ENCODE measurements at regions not wholly inside any gene's neighbourhood (a gene's known extent, or its start where the extent isn't known, plus 50 kb on each side); places are given as distances from the start of the nearest gene placed in this dataset.
"Not testable (repeated sequence)": the region's sequence is repeated elsewhere in the genome, so short reads cannot be mapped to it uniquely, and the experiment has no call there.

GRCh38 chr12:25347716-25348592 lies 97.2 kb upstream of the KRAS start:
- intact Hi-C loops (cut with DNase I): no loop called here
- no peak for ATAC-seq
- H3K4me3 ChIP-seq: no peak overlapping the region
- no peaks in the 10 kb centered on the region for H3K9me3 ChIP-seq
- TF ChIP-seq CTCF (IDR thresholded peaks at IDR 0.05): no peak
- H3K27me3 ChIP-seq: no peaks in the 10 kb centered on the region
- no peak overlapping the region for H3K27ac ChIP-seq
- no peaks in the 10 kb centered on the region for H3K4me1 ChIP-seq
- no peaks in the 10 kb centered on the region for H3K36me3 ChIP-seq
- DNase-seq: no peak
- WGBS, 2 donors: 36 to 40% methylated on average over 4 of the region's 4 CpGs

GRCh38 chr12:25341877-25342276 lies 91.1 kb upstream of the KRAS start:
- ATAC-seq; H3K9me3 ChIP-seq; H3K36me3 ChIP-seq; H3K4me3 ChIP-seq; H3K4me1 ChIP-seq; H3K27me3 ChIP-seq; H3K27ac ChIP-seq; DNase-seq; intact Hi-C loops (cut with DNase I): not testable (repeated sequence)
- 82 to 87% methylated on average over 5 of the region's 5 CpGs for WGBS, 2 donors

GRCh38 chr12:25337916-25338315 lies 87.2 kb upstream of the KRAS start:
- Histone ChIP-seq H3K36me3 (no peaks in the 10 kb centered on the region), H3K27ac (no peak overlapping the region), H3K4me3 (no peak overlapping the region), H3K27me3 (peaks cover 0 to 5% (median 0%) of the 10 kb centered on the region in 7 donors), H3K9me3 (peaks cover 0 to 4% (median 0%) of the 10 kb centered on the region in 11 donors), H3K4me1 (peaks cover 0 to 15% (median 0%) of the 10 kb centered on the region in 9 donors)
- WGBS, 2 donors: 83 to 84% methylated on average over 3 of the region's 3 CpGs
- intact Hi-C loops (cut with DNase I): no loop called here
- ATAC-seq (no peak), DNase-seq (no peak)
- TF ChIP-seq CTCF (IDR thresholded peaks at IDR 0.05): no peak

GRCh38 chr12:25332143-25332542 lies 81.4 kb upstream of the KRAS start:
- Histone ChIP-seq H3K4me1 (peaks cover 0 to 15% (median 0%) of the 10 kb centered on the region in 9 donors), H3K36me3 (no peaks in the 10 kb centered on the region), H3K27ac (no peak overlapping the region), H3K4me3 (no peak overlapping the region), H3K27me3 (peaks cover 0 to under 1% (median 0%) of the 10 kb centered on the region in 7 donors), H3K9me3 (no peaks in the 10 kb centered on the region)
- ATAC-seq (no peak), DNase-seq (no peak)
- WGBS, 2 donors: 78 to 80% methylated on average over 3 of the region's 3 CpGs
- TF ChIP-seq CTCF (IDR thresholded peaks at IDR 0.05): no peak
- intact Hi-C loops (cut with DNase I): no loop called here
